GM19397 (cell line): ENCODE measurements at regions not wholly inside any gene's neighbourhood (a gene's known extent, or its start where the extent isn't known, plus 50 kb on each side); places are given as distances from the start of the nearest gene placed in this dataset.
"Not testable (repeated sequence)": the region's sequence is repeated elsewhere in the genome, so short reads cannot be mapped to it uniquely, and the experiment has no call there.

Experiments
- ATAC-seq: cut with Tn5 transposase; IDR thresholded peaks from one replicate; pipeline ENCODE4 v1.9.1; 2021; ENCODE audit warnings: mild to moderate bottlenecking, moderate library complexity; ENCODE audit not compliant: unreplicated experiment

DNA sequence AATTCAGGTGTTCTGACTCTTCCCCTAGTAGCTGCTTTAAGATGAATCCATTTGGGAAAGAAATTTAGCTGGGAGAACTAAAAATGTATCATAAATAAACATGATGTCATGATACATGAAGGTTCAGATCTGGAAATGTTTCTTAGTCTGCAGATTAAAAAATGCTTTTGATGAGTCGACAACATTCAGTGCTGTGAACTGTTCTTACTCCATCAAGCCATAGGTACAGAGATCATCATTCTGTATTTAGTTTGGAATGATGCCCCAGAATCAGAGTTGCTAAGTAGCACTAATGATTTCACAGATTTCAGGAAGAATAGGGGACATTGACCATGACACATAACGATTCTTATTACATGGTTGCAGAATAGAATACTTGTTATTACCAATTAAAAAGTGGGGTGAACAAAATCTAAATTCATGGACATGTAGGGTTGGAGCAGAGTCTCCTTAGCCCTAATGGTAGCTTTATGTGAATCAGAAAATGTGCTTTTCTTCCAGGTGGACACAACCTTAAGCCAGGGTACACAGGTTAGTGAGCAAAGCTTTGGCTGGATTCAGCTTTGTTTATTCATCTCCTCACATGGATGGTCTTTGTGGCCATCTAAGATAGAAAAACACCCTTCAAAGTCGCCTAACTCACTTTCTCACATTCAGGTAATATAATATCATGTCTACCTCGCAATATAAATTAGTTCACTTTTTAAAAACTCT, 205.4 kb upstream of the SEL1L start:
- ATAC-seq: no peak

DNA sequence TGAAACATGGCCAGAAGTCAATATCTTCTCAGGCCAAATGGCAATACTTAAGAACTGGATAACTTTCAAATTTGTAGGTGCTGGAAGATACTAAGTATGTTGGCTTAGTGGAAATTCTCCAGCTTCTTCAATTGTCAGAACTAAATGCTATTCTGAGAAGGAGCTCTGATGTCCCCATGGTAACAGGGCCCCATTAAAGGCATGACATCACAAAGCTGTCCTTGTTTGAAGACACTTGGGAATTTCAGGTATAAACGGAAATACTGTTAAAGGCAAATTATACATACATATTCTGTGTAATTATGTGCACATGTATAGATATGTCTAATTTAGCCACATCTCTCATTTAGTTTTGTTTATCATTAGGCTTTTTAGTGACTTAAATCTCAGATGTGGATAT, 210.0 kb upstream of the SEL1L start:
- ATAC-seq: no peak

DNA sequence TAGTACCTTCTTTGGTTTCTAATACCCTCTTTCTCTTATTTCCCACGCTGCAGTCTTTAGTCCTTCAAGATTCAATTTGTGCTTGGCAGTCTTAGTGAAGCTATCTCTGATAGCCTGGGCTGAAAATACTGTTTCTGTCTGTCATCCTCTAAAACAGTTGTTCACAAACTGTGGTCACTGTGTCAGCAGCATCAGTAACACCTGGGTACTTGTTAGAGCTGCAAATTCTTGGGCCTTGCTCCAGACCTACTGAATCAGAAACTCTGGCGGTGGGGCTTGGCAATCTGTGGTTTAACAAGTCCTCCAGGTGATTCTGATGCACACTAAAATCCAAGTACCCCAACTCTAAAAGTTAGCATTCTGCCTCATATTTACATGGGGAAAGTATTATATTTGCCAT, 217.5 kb upstream of the SEL1L start:
- ATAC-seq: no peak

DNA sequence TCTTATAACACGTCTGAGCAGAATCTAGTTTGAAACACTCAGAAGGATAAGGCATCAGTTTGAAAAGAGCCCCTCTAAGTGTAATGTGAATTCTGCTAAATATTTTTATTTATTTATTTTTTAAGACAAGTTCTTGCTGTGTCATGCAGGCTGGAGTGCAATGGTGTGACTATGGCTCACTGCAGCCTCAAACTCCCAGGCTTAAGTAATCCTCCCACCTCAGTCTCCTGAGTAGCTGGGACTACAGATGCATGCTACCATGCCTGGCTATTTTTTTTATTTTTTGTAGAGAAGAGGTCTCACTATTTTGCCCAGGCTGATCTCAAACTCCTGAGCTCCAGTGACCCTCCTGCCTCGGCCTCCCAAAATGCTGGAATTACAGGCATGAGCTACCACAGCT, 225.9 kb upstream of the SEL1L start:
- ATAC-seq: no peak

DNA sequence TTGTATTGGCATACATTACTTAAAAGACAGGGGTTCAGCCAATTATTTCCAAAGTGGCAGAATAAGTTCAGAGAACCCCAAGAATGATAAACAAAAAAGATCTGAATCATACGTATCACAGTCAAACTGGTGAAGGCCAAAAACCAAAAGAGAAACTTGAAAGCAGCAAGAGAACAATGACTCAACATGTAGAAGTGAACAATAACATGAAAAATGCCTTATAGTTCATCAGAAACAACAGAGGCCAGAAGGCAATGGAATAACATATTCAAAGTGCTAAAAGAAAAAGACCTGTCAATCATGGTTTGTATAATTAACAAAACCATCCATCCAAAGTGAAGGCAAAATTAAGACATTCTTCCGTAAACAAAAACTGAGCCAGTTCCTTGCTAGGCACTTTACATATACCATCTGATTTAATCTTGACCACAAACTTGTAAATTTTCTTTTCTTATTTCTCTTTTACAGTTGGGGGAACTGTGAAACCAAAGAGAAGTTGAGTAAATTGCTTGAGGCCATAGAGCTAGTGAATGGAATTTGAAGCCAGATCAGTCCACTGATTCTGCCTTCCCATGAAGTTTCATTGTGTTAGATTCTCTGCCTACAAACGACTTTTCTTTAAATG, 232.1 kb upstream of the SEL1L start:
- ATAC-seq: no peak

DNA sequence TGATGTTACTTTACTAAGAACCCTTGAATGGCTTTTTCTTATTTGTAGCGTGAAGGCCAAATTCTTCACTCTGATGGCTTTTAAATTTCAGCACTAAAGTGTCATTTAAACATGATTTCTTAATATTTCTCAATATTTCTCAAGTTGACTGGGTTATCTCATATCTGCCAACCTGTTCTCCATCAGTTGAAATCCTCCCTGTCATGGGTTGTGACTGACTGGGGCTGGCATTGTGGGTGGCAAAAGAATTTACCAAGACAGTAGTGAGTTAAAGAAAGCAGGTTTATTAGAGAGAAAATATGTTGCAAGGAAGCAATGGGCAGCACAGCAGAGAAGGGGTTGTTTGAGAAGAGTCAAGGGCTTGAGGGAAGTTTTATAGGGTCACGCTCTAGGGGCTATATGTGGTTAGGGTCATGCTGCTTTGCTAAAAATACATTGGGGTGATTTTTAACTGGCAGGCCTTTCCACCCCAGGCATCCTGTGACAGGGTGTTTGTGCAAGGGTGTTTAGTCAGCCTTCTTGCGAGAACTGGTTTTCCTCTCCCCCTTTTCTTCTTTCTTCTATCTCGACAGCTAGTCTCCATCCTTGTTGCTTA, 232.8 kb upstream of the SEL1L start:
- ATAC-seq: no peak

DNA sequence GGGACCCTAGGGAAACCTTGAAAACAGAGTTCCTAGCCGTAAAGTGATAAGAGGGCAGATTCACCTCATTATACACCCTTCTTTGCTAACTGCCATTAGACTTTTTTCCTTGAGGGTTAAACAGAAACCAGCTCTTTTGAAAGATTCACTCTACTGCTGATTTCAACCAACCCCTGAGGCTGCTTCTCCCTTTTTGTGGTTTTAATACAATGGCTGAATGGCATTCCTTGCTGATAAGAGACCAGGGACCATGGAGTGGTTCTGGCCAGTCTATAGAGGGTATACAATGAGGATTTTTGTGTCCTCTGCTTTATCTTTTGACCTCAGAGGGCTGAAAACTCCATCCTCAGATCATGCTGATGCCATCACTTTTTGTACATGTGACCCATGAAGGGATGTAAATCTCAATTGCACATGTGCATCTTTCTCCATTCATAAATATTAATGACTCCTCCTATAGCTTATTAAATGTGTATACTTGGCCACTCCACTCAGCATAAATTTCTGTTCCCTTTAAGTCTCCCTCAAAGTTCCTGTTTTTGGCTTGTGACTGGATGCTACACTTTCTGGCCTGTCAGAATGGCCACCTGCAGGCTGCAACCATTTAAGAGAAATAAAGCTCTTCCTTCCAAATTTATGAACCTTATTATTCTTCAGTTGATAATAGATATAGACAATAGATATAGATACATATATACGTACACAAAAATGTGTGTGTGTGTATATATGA, 233.8 kb upstream of the SEL1L start:
- ATAC-seq: no peak

DNA sequence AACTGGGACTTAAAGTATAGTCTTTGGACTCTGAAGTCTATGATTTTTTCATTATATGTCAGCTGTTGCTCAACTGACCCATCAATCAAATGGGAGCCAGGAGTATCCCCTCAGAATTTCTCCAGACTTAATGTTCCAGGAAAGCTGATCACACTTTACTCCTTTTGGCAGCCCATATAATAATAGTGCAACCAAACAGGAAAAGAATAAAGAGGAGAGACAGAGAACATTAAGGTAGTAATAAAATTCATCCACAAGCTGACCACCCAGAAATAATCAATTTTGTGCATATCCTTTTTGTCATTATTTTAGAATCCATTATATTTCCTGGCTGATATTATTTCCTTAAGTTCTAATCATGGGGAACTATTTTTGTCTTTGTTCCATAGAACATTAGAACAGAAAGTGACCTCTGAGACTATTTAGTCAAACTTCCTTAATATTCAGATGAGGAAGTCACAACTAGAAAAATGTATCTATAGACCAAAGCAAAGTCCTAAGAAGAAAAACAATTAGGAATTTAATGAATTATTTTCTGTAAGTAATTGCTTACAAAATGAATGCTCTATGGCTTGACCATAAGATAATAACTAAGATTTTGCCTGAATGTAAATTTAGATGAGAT, 238.1 kb upstream of the SEL1L start:
- no peak for ATAC-seq

DNA sequence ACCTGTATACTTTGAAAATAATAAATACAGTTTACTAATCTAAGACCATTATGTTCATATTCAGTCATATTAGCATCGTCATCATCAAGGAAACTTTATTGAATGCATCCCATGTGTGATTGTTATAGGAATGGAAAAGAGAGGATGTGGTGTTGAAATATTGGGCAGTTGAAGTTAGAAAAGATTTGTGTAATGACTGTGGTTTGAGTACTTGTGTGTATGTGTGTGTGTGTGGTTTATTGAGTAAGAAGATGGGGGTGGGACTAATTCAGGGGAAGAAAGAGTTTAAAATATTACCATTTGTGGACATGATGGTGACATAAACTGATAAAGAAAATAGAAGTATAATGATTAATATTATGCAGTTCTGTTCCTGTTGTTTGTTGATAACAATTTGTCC, 238.7 kb upstream of the SEL1L start:
- no peak for ATAC-seq

DNA sequence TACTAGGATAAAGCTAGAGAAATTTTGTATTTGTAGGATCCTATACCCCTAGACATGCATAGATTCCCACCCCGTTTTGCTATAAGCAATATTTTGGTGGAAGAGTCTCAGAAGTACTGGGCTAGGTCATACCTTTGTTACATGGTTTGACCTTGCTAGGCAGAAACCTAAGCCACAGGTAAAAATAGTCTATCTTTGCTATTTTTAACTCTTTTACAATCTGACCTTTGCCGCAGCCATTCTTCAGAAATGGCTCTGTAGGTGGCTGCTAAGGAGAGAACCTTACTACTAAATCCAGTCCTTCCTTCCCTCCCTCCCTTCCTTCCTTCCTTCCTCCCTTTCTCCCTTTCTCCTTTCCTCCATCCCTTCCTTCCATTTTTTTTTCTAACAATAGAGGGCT, 242.9 kb upstream of the SEL1L start:
- no peak for ATAC-seq

DNA sequence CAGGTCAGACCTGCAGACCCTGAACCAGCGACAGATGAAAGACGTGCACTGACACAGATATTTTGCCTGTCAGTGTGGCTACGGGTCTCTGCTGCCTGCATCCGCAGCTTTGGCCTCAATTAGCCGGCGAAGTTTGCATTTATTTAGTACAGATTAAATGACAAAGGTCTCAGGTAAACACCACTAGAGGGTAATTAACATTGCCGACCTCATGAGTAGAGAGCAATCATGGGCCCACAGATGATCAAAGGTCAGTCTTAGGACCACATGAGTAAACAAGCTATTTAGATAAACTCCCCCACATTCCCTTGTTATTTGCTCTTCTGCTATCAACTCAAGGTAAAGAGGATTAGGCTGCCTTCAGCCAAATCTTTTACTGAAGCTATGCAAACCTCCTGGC, 248.1 kb upstream of the SEL1L start:
- ATAC-seq: not testable (repeated sequence)

DNA sequence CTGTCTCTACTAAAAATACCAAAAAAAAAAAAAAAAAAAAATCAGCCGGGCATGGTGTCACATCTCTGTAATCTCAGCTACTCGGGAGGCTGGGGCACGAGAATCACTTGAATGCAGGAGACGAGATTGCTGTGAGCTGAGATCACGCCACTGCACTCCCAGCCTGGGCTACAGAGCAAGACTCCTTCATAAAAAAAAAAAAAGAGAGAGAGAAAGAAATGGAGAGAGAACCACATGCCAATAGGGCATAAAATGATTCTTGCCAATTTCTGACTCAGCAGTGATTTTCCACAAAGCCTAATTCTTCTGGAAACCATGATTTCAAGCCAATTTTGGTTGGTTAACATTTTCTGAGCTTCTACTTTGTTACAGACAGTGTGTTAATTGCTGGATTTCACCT, 250.4 kb upstream of the SEL1L start:
- no peak for ATAC-seq

DNA sequence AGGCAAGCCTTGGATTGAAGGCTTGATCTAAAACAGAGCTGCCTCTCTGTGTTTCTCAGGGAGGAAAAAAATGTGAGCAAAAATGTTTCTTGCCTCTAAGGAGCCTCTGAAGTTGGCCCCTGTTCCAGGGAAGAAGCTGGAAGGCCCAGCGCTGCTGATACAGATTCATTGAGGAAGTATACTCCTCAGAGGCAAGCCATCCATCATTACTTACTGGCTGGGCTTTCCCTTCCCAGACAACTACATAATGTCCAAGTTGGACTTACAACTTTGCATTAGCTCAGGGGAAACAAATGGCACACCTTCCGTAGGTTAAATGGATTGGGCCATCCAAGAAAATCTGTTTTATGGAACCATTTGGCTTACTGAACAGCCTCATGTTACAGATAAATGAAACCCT, 263.7 kb upstream of the SEL1L start:
- ATAC-seq: no peak

DNA sequence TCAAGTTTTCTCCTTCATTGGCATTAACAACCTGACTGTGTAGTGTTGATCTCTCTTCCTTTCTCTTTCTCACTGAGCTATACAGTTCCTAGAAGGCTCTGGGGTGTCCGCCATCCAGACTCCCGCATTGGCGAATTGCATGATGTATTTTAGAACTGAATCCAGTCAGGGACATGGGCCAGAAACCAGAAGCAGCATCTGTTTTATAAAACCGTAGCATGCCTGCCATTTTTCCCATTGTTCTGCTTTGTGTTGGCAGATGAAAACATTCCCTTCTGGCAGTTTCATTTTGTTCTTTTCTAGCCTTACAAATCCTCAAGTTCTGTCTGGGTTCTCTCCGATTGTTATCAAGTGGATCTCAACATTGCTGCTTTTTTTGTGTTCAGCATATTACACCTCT, 268.3 kb upstream of the SEL1L start:
- ATAC-seq: no peak

DNA sequence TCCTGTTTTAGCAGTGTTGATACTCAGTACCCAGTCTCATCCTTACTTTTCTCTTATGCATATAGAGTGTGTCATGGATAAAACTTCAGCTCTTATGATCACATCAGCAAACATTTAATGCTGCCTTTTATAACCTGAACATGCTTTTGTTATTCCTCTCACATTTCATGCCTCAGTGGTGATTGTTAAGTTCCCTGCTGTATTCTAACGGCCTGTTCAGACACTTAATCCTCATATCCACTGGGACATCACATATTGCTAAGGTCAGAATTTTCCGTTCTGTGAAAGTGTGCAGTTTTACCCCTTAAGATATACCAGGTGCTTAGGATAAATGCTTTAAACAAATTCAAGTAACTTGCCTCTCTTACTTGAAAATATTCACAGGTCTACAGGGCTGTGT, 268.7 kb upstream of the SEL1L start:
- ATAC-seq: no peak

DNA sequence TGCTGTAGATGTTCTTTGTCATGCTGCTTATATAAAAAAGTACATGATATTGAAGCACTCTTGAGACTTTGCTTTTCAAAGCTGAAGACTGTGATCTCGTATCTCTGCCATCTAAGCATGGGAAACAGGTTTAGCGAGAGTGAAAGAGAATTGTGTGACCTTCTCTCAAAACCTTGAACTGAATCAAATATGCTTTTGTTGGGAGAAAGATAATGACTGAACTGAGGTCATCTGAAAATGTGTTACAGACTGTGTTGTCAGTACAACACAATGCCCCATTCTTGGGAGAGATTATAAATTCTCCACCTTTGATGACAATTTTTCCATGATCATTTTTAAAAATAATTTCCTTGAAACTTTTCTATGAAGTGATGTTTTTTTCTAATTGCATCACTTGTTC, 272.1 kb upstream of the SEL1L start:
- ATAC-seq: no peak

DNA sequence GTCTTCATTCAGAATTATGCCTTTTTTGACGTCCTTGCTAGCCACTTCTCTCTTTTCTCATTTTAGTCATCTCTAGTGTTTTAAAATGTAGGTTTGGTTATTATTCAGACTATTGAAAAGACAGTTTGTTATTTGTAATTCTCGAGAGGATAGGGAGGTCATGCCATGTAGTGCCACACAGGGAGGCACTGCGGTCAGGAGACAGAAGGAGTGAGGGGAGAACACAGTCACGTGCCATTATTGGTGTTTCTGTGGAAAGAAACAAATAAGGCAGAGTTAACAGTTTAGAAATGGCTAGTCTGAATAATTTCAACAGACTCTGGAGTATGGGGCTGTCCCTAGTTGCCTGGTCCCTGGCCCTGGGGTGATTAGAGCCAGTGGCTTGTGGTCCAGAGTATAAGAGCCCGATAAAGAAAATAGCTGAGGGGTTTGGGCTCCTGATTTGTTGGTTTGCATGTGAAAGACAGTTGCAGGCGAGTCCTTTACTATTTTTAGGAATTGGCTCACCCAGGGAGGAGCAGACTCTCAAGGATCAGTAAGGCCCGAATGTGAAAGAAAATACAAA, 278.1 kb upstream of the SEL1L start:
- no peak for ATAC-seq

DNA sequence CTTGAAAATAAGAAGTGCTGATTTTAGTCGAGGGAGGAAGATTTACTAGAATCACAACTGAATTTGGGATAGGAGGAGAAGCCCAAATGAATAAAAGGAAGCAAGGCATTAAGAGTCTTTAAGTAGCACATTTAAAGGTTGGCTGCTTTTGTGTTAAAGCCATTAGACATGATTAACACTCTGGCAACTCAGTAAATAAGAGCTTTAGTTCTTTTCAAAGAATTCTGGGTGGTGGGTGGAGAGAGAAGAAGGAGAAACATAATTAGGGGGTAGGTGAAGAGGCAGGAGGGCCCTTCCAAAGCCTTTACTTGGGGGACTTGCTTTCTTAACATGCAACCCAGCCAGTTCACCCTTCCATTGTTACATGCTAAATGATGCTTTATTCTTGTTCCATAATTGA, 284.6 kb upstream of the SEL1L start:
- ATAC-seq: no peak

DNA sequence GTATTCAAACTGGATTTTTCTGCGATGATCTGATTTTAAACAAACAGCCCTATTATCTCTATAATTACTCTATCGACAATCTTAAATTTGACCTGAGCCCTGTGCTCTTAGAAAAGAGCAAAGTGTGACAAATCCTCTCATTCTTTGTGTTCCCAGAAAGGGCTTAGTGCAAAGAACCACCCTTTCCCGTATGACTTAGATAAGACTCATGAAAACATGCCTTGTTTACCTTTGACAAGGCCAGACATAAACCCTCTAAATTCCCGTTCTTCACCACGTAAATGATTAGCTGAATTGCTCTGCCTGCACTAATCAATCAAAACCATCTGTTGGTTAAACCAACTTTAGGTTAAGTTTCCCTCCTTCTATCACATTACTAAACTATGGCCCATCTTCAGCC, 285.7 kb upstream of the SEL1L start:
- ATAC-seq: no peak

DNA sequence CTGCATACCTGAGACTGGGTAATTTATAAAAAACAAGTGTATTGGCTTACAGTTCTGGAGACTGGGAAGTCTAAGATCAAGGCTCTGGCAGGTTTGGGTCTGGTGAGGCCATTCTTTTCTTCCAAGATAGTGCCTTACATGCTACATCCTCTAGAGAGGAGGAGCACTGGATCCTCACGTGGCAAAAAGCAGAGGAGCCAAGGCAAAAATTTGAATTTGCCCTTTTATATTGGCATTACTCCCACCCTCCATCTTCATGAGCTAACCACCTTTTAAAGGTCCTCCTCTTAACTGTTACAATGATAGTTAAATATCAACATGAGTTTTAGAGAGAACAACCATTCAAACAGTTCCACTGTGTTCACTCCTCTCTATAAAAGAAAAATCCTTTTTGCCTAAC, 286.3 kb upstream of the SEL1L start:
- no peak for ATAC-seq

DNA sequence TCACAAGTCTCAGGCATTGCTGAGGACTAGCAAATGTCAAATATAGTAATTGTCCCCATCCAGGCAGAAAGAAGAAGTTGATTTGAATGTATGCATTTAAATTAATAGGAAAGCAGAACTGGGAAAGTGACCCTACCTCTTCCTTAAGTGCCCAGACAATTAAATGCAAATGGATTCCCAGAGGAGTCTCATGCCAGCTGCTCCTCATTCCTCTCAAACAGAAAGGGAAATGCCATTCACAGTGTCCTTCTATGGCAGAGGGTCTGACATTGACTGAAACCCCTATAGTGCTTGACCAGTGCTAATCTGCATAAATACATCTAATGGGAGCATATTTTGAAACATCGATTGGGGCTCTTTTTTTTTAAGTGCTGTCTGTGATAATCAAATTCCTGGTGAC, 292.4 kb upstream of the SEL1L start:
- ATAC-seq: no peak
